ENCODE measurements at regions not wholly inside any gene's neighbourhood (a gene's known extent, or its start where the extent isn't known, plus 50 kb on each side); places are given as distances from the start of the nearest gene placed in this dataset.
A peak's percentile ranks its signal among the peaks of the same experiment; 100 is the strongest.

- peak; percentile 20 for DNase-seq (ENCODE audit: low read depth)
Observed at GRCh38 chr1:75083848-75084514, 50.2 kb upstream of the LHX8 start.

Measured in fibroblast of the conjunctiva (primary cell).